Activated naive CD8-positive, alpha-beta T cell treated with anti-CD3 and anti-CD28 coated beads, Interleukin-2, amount 10 ng/mL, durations not matched to agents 7 days and 5 days (primary cell): ENCODE measurements at regions not wholly inside any gene's neighbourhood (a gene's known extent, or its start where the extent isn't known, plus 50 kb on each side); places are given as distances from the start of the nearest gene placed in this dataset.
A peak's percentile ranks its signal among the peaks of the same experiment; 100 is the strongest.
"Not testable (repeated sequence)": the region's sequence is repeated elsewhere in the genome, so short reads cannot be mapped to it uniquely, and the experiment has no call there.

ENCODE experiments used
- ATAC-seq: fragments of 150-1000 bp; cut with Tn5 transposase; one replicate; pipeline ENCODE4 v1.10.0; 2021; ENCODE audit warnings: low read depth, moderate library complexity
- POLR2A ChIA-PET: fragments of 350-600 bp; sonication (Branson Sonifier 250); formaldehyde crosslinking; loops from one replicate; lab custom pipeline; 2021; ENCODE audit warnings: antibody characterized with exemption; lab: Charles Lee
- DNase-seq: peaks from one replicate; pipeline ENCODE4 v3.0.0; 2021
- H3K27ac Mint-ChIP-seq: one replicate; pipeline ENCODE4 v1.8.0; 2022; ENCODE audit warnings: mild to moderate bottlenecking, mixed read lengths
- H3K27me3 Mint-ChIP-seq: one replicate; pipeline ENCODE4 v1.8.0; 2022; ENCODE audit warnings: mild to moderate bottlenecking, moderate library complexity, mixed read lengths
- H3K36me3 Mint-ChIP-seq: one replicate; pipeline ENCODE4 v1.8.0; 2021; ENCODE audit warnings: mild to moderate bottlenecking, mixed read lengths
- H3K4me1 Mint-ChIP-seq: one replicate; pipeline ENCODE4 v1.8.0; 2021; ENCODE audit warnings: mixed read lengths
- H3K4me3 Mint-ChIP-seq: one replicate; pipeline ENCODE4 v1.8.0; 2022; ENCODE audit warnings: mild to moderate bottlenecking, moderate library complexity, mixed read lengths
- H3K9me3 Mint-ChIP-seq: one replicate; pipeline ENCODE4 v1.8.0; 2021; ENCODE audit warnings: mixed read lengths

DNA sequence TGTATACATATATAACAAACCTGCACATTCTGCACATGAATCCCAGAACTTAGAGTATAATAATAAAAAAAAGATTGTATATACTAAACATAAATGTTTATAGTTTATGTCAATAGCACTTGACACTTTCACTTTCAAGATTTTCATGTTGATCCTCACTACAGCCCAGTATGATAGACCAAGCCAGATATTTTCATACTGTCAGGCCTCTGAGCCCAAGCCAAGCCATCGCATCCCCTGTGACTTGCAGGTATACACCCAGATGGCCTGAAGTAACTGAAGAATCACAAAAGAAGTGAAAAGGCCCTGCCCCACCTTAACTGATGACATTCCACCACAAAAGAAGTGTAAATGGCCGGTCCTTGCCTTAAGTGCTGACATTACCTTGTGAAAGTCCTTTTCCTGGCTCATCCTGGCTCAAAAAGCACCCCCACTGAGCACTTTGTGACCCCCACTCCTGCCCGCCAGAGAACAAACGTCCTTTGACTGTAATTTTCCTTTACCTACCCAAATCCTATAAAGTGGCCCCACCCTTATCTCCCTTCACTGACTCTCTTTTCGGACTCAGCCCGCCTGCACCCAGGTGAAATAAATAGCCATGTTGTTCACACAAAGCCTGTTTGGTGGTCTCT is 555.5 kb upstream of the ADGRL2 start:
- POLR2A ChIA-PET, H3K4me1 Mint-ChIP-seq, H3K36me3 Mint-ChIP-seq, H3K27ac Mint-ChIP-seq, H3K4me3 Mint-ChIP-seq, DNase-seq, H3K9me3 Mint-ChIP-seq, H3K27me3 Mint-ChIP-seq, ATAC-seq: not testable (repeated sequence)

DNA sequence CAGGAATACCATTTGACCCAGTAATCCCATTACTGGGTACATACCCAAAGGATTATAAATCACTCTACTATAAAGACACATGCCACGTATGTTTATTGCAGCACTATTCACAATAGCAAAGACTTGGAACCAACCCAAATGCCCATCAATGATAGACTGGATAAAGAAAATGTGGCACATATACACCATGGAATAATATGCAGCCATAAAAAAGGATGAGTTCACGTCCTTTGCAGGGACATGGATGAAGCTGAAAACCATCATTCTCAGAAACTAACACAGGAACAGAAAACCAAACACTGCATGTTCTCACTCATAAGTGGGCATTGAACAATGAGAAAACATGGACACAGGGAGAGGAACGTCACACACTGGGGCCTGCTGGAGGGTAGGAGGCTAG is 556.1 kb upstream of the ADGRL2 start:
- H3K9me3 Mint-ChIP-seq, H3K27ac Mint-ChIP-seq, H3K27me3 Mint-ChIP-seq, H3K4me3 Mint-ChIP-seq, ATAC-seq, POLR2A ChIA-PET, H3K4me1 Mint-ChIP-seq, H3K36me3 Mint-ChIP-seq, DNase-seq: not testable (repeated sequence)

DNA sequence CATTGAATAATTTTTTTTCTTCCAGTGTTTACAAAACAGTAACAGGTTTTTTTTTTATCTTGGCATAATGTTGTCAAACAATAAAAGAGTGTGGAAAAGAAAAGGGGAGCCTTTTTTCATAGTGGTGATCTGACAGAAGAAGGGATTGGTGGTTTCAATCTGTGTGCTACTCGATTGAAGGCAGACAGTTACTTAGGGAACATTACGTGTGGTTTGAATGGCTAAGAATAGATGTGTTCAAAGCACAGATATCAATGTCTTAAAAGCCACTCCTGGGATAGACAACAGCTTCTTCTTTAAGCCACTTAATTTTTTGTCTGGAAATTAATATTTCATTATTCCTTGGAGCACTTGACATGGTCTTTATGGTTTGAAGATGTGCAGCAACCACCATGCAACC is 558.6 kb upstream of the ADGRL2 start:
- POLR2A ChIA-PET = no interaction called here
- no peak for ATAC-seq
- Mint-ChIP-seq H3K36me3 (no peaks in the 10 kb centered on the region), H3K4me3 (no peak overlapping the region), H3K27ac (no peak overlapping the region), H3K9me3 (peaks cover 9% of the 10 kb centered on the region), H3K27me3 (no peaks in the 10 kb centered on the region), H3K4me1 (no peaks in the 10 kb centered on the region)
- DNase-seq = no peak

DNA sequence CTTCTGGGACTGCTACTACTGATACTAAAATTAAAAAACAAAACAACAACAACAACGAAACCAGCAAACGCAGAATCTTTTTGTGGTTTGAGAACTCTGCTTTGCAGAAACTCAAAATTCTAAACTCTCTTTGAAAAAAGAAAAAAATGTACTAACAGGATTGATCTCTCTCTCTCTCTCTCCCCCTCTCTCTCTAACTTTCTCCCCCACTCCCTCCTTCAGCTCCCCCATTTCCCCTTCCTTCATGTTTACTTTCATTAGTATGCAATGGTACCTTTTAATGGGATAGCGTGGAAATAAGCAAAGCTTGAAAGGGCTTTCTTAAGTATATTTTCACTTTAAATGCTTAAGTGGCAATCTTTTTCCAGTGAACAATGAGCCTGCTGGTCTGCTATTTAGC is 562.6 kb upstream of the ADGRL2 start:
- Mint-ChIP-seq H3K27ac (no peak overlapping the region), H3K4me3 (peak overlapping the region; percentile 13), H3K27me3 (no peaks in the 10 kb centered on the region), H3K4me1 (no peaks in the 10 kb centered on the region), H3K9me3 (no peaks in the 10 kb centered on the region), H3K36me3 (no peaks in the 10 kb centered on the region)
- POLR2A ChIA-PET = no interaction called here
- DNase-seq (no peak), ATAC-seq (no peak)

DNA sequence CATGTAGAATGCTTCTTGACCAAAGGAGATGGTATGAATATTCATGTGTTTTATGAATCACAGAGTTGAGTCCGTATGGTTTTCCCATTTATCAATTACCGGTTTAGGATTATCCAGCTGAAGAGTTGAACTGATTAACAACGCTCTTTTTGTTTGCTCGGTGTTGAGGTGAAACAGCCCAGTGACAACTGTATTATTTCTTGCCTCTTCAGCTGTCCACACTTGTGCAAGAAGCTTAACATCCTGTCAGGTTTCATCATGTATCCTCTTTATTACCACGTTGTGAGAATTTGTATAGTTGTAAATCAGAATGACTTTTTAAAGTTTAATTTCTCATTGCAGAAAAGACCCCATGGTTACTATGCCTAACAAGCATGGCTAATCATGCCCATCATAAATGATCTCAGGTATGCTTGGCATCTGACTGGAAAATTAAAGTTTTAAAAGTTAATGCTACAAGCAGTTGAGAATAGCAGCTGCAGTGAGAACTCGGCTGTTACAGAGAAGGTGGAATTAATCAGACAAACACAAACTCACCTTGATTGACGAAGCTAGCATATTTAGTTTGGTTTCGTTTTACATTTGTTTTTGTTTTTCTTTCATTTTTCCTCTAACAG is 563.2 kb upstream of the ADGRL2 start:
- Mint-ChIP-seq H3K4me3 (peak overlapping the region; percentile 13), H3K27me3 (no peaks in the 10 kb centered on the region), H3K4me1 (no peaks in the 10 kb centered on the region), H3K9me3 (no peaks in the 10 kb centered on the region), H3K36me3 (no peaks in the 10 kb centered on the region), H3K27ac (no peak overlapping the region)
- POLR2A ChIA-PET = no interaction called here
- ATAC-seq = no peak
- DNase-seq = no peak

DNA sequence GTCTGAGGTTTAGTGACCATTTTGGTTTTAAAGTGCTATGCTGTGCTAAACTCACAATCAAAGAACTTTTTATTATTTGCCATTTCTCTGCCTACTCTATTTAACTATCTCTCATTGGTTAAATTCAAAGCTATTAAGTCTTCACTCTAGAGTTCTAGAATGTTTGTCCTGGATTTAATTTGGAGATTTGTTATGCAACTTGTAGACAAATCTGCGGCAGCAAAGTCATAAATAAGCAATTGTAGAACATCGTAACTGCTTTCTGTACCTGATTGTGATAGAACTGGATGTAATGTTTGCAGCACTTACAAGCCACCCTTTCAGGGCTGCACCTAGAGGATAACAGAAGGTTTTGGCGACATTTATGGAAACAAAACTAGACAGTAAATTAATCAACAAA is 566.5 kb upstream of the ADGRL2 start:
- H3K27ac Mint-ChIP-seq = no peak overlapping the region
- no peaks in the 10 kb centered on the region for H3K27me3 Mint-ChIP-seq

DNA sequence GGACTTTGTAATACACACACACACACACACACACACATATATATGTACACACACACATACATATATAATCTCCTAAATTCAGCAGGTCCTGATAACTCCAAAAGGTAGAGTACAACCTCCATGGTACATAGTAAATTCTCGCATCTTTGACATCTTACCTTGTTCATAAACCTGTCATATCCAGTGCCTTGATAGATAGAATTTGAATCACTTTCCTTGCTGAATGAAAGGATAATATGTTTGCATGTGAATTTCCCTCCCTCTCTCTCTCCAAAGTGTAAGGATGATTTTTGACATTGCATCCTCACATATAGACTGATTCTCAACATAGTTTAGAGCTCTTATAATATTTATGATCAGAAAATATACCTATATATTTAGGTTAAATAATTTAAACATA is 567.1 kb upstream of the ADGRL2 start:
- Mint-ChIP-seq H3K4me3 (no peak overlapping the region), H3K27ac (no peak overlapping the region), H3K27me3 (no peaks in the 10 kb centered on the region), H3K4me1 (no peaks in the 10 kb centered on the region), H3K36me3 (no peaks in the 10 kb centered on the region), H3K9me3 (no peaks in the 10 kb centered on the region)
- DNase-seq = no peak
- POLR2A ChIA-PET = no interaction called here
- no peak for ATAC-seq

More for the DNA sequence above, 566.5 kb upstream of the ADGRL2 start:
- no peaks in the 10 kb centered on the region for H3K4me1 Mint-ChIP-seq
- DNase-seq (no peak), ATAC-seq (no peak)
- no peak overlapping the region for H3K4me3 Mint-ChIP-seq
- POLR2A ChIA-PET = no interaction called here
- no peaks in the 10 kb centered on the region for H3K36me3 Mint-ChIP-seq
- H3K9me3 Mint-ChIP-seq = no peaks in the 10 kb centered on the region

DNA sequence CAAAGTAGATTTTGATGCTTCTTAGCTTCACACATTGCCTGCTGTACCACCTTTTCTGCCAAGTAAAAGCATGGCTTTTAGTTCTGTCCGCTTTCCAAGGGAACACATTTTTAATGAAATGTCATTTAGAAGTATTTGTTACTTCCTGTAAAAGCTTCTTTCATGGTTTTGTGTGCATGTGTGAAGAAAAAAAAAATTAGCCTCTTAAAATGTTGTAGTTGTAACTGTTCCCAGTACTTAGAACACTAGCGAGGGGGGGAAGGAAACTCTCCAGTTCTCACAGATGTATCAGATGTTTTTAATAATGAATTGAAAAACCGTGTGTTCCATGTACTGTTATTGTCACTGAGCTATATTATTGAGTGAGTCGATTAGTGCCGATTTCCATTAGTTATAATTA is 568.3 kb upstream of the ADGRL2 start:
- Mint-ChIP-seq H3K36me3 (no peaks in the 10 kb centered on the region), H3K27ac (no peak overlapping the region), H3K4me1 (no peaks in the 10 kb centered on the region), H3K27me3 (no peaks in the 10 kb centered on the region), H3K4me3 (no peak overlapping the region), H3K9me3 (no peaks in the 10 kb centered on the region)
- no peak for DNase-seq
- POLR2A ChIA-PET = no interaction called here
- no peak for ATAC-seq

DNA sequence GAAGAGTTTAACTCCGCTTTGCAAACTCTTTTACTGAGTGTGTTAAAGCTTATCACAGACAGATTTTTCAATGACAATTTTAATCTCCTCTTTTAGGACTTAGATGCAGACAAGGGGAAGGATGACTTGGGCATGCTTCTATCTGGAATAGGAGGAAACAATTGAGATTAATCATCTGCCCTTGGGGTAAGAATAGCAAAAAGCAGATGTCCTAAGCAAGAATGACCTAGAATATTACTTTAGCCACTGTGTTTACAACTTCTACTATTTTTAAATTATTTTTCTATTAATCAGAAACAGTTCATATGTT is 569.0 kb upstream of the ADGRL2 start:
- Mint-ChIP-seq H3K27me3 (no peaks in the 10 kb centered on the region), H3K4me3 (no peak overlapping the region), H3K27ac (no peak overlapping the region), H3K36me3 (no peaks in the 10 kb centered on the region), H3K4me1 (no peaks in the 10 kb centered on the region), H3K9me3 (no peaks in the 10 kb centered on the region)
- no peak for ATAC-seq
- no peak for DNase-seq
- POLR2A ChIA-PET = no interaction called here

DNA sequence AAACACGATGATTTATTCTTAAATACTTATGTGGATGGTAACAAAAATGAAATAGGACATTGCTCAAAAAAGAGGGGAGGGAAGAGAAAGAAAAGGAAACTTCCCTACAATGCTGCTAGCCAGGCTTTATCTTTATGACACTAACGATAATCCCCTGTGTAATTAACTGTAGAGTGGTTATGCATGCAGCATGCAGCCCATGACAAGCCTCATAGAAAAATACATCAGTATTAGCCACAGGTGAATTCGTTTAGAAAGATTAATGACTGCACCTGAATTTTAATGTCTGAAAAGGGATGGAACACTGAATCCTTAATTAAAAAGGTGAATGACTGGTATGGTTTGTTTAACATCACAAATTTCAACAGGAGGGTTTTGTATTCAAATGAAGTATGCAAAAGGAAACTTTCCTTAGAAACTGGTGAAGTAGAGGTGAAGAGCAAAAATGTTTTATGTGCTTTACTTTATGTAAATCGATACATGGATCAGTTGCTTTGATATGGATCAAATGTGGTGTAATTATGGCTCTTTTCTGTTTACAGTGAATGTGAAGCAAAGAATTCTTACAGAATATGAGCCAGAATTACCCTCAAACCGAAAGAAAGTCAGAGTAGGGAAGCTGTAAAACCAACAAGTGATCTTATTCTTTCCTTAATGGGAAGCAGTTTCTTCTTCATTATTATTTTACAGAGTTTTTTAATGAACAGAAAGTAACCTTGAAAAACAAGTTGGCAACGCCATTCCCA is 569.6 kb upstream of the ADGRL2 start:
- H3K4me1 Mint-ChIP-seq = no peaks in the 10 kb centered on the region
- no peaks in the 10 kb centered on the region for H3K36me3 Mint-ChIP-seq
- no peaks in the 10 kb centered on the region for H3K9me3 Mint-ChIP-seq
- no peak overlapping the region for H3K27ac Mint-ChIP-seq
- no peaks in the 10 kb centered on the region for H3K27me3 Mint-ChIP-seq
- ATAC-seq (no peak), DNase-seq (no peak)
- POLR2A ChIA-PET = no interaction called here
- no peak overlapping the region for H3K4me3 Mint-ChIP-seq

DNA sequence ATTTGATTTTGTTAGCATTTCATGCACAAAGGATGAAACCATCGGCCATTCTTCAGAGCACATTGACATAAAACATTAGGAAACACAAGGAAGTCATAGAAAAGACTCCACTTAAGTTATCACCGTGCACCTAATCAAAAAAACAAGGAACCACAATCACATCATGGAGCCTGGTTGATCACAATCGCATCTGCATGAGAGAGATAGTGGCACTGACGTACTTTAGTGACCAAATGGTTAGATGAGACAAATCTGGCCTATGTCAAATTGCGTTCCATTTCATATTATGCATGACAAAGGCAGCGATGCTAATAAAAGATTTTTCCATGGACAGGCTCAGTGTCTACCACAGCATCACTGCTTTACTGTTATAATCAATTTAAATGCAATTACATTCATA is 571.8 kb upstream of the ADGRL2 start:
- H3K27ac Mint-ChIP-seq = no peak overlapping the region
- POLR2A ChIA-PET = no interaction called here
- no peaks in the 10 kb centered on the region for H3K4me1 Mint-ChIP-seq
- no peaks in the 10 kb centered on the region for H3K27me3 Mint-ChIP-seq
- H3K36me3 Mint-ChIP-seq = no peaks in the 10 kb centered on the region
- no peaks in the 10 kb centered on the region for H3K9me3 Mint-ChIP-seq
- H3K4me3 Mint-ChIP-seq = no peak overlapping the region
- DNase-seq (no peak), ATAC-seq (no peak)

DNA sequence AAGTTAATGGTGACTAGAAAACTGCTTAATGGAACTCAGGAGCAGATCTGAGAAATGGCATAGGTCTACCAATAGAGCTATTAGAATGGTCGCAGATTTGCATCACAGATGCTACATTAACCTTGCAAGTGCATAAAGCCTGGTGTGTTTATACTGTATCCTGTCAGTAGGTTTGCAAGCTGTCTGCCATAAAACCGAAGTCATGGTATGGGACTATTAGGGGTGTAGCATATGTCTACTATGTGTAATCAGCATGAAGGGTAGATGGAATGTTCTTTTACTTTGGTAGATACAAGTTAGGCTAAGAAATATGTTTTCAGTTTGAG is 574.2 kb upstream of the ADGRL2 start:
- ATAC-seq = no peak
- Mint-ChIP-seq H3K4me1 (no peaks in the 10 kb centered on the region), H3K27me3 (no peaks in the 10 kb centered on the region), H3K36me3 (no peaks in the 10 kb centered on the region), H3K27ac (no peak overlapping the region), H3K9me3 (no peaks in the 10 kb centered on the region), H3K4me3 (no peak overlapping the region)
- no peak for DNase-seq
- POLR2A ChIA-PET = no interaction called here

DNA sequence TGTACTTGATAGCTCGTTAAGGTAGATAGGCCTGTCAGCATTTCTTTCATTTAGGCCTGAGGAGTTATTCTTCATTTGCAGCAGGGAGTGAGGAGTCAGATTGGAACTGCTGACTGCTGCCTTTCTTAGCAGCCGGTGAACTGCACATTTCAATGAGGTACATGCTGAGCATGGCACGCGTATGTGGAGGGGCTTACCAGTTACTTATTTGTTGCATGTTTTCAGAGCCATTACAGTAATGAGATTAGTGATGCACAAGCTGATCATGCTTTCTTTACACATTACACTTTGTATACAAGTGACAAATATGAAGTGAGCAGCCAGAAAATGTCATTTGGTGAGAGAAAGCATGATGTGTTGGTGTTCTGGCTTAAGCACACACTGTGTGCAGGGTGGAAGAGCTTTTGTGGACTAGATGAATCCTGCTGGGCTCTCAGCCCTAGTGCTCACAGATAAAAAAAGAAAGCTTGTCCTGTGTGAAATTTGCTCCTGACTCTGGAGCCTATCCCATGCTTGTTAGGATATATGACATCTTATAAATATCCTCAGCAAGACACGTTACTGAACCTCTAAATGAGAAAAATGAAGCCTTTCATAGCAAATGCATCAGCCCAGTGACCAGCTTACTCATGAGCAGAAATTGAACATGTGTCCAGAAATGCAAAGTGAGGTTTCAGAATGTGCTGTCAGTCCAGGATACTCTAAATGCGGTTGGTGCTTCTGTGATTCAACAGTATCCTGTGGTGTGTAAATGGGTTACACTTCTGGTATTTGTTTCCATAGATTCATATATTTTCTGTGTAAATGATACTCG is 574.7 kb upstream of the ADGRL2 start:
- ATAC-seq (no peak), DNase-seq (no peak)
- Mint-ChIP-seq H3K4me3 (no peak overlapping the region), H3K27ac (no peak overlapping the region), H3K27me3 (no peaks in the 10 kb centered on the region), H3K9me3 (no peaks in the 10 kb centered on the region), H3K36me3 (no peaks in the 10 kb centered on the region), H3K4me1 (no peaks in the 10 kb centered on the region)
- POLR2A ChIA-PET = no interaction called here

DNA sequence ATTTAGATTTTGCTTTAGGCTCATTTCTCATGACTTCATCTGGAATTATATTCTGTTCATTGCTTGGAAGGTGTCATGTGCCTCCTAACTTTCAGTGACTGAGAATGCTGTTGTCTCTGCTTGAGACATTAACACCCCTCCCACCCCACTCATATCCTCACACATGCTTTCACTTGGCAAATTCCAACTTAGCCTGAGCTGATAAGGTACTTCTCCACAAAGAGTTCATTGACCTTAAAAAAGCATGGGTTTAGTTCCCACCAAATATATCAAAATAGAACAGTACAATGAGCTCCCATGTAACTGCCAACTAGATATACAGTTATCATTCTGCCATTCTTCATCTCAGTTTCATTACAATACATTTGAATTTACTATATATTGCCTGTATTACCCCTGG is 576.5 kb upstream of the ADGRL2 start:
- no peaks in the 10 kb centered on the region for H3K4me1 Mint-ChIP-seq
- H3K9me3 Mint-ChIP-seq = no peaks in the 10 kb centered on the region
- H3K27ac Mint-ChIP-seq = no peak overlapping the region
- H3K4me3 Mint-ChIP-seq = no peak overlapping the region
- POLR2A ChIA-PET = no interaction called here
- H3K36me3 Mint-ChIP-seq = no peaks in the 10 kb centered on the region
- no peaks in the 10 kb centered on the region for H3K27me3 Mint-ChIP-seq
- DNase-seq (no peak), ATAC-seq (no peak)
